ENCODE measurements at regions not wholly inside any gene's neighbourhood (a gene's known extent, or its start where the extent isn't known, plus 50 kb on each side); places are given as distances from the start of the nearest gene placed in this dataset.

GRCh38 chr22:26975865-26976264, 318.5 kb downstream of the MIAT start:
- Histone ChIP-seq H3K27me3 (peaks cover 14% of the 10 kb centered on the region), H3K27ac (no peak overlapping the region), H3K4me3 (ENCODE audit: low read depth in 1 of 2, low read length in 1 of 2) (no peak overlapping the region), H3K36me3 (no peaks in the 10 kb centered on the region), H3K9me3 (no peaks in the 10 kb centered on the region), H3K4me1 (ENCODE audit: control insufficient read depth in 1 of 2, insufficient read depth in 1 of 2, low read depth in 1 of 2, low read length in 1 of 2) (no peaks in the 10 kb centered on the region)
- TF ChIP-seq, protein P1, sequence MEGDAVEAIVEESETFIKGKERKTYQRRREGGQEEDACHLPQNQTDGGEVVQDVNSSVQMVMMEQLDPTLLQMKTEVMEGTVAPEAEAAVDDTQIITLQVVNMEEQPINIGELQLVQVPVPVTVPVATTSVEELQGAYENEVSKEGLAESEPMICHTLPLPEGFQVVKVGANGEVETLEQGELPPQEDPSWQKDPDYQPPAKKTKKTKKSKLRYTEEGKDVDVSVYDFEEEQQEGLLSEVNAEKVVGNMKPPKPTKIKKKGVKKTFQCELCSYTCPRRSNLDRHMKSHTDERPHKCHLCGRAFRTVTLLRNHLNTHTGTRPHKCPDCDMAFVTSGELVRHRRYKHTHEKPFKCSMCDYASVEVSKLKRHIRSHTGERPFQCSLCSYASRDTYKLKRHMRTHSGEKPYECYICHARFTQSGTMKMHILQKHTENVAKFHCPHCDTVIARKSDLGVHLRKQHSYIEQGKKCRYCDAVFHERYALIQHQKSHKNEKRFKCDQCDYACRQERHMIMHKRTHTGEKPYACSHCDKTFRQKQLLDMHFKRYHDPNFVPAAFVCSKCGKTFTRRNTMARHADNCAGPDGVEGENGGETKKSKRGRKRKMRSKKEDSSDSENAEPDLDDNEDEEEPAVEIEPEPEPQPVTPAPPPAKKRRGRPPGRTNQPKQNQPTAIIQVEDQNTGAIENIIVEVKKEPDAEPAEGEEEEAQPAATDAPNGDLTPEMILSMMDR (IDR thresholded peaks at IDR 0.05), result no peak

DNA sequence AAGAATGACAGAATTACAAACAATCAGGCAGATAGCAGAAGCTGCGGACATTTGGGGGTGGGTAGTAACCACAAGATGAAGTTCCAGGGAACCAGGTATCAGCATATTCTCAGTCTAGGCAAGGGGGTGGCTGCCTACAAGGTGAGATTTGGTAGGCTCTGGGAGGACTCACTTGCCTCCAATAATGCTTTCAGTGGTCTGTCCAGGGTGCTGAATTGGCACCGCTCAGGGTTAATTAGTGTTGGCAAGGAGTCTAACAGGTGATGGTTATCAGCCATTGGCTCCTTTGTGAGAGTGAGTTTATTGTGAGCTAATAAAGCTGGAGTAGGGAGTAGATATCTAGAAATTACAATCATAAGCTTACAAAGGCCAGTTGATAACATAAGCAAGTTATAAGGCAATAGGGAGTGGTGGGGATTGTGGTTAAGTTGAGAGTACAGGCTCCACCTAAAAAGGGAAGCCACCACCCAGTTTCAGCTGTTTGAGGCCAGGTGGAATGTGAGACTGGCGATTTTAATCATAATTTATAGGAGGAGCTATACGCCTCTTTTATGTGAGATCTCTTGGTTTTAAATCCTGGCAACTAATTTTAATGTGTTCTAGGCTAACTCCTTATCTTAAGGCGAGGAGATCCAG, 320.5 kb downstream of the MIAT start:
- no peaks in the 10 kb centered on the region for H3K9me3 ChIP-seq
- H3K4me3 ChIP-seq (ENCODE audit: low read depth in 1 of 2, low read length in 1 of 2), result no peak overlapping the region
- TF ChIP-seq, protein P1 (IDR thresholded peaks at IDR 0.05), result no peak
- H3K4me1 ChIP-seq (ENCODE audit: control insufficient read depth in 1 of 2, insufficient read depth in 1 of 2, low read depth in 1 of 2, low read length in 1 of 2), result no peaks in the 10 kb centered on the region
- no peak overlapping the region for H3K27ac ChIP-seq
- H3K36me3 ChIP-seq, result no peaks in the 10 kb centered on the region
- H3K27me3 ChIP-seq, result peaks cover 14% of the 10 kb centered on the region

- Histone ChIP-seq H3K27ac (no peak overlapping the region), H3K4me1 (ENCODE audit: control insufficient read depth in 1 of 2, insufficient read depth in 1 of 2, low read depth in 1 of 2, low read length in 1 of 2) (no peaks in the 10 kb centered on the region), H3K9me3 (no peaks in the 10 kb centered on the region), H3K27me3 (peaks cover 17% of the 10 kb centered on the region), H3K4me3 (ENCODE audit: low read depth in 1 of 2, low read length in 1 of 2) (no peak overlapping the region), H3K36me3 (no peaks in the 10 kb centered on the region)
- TF ChIP-seq, protein P1 (IDR thresholded peaks at IDR 0.05), result no peak
Observed at GRCh38 chr22:26979294-26979693, 321.9 kb downstream of the MIAT start.

GRCh38 chr22:26981111-26981510, 323.7 kb downstream of the MIAT start:
- Histone ChIP-seq H3K27me3 (peaks cover 25% of the 10 kb centered on the region), H3K27ac (no peak overlapping the region), H3K4me1 (ENCODE audit: control insufficient read depth in 1 of 2, insufficient read depth in 1 of 2, low read depth in 1 of 2, low read length in 1 of 2) (no peaks in the 10 kb centered on the region), H3K36me3 (no peaks in the 10 kb centered on the region), H3K9me3 (no peaks in the 10 kb centered on the region), H3K4me3 (ENCODE audit: low read depth in 1 of 2, low read length in 1 of 2) (no peak overlapping the region)
- TF ChIP-seq, protein P1 (IDR thresholded peaks at IDR 0.05), result no peak

DNA sequence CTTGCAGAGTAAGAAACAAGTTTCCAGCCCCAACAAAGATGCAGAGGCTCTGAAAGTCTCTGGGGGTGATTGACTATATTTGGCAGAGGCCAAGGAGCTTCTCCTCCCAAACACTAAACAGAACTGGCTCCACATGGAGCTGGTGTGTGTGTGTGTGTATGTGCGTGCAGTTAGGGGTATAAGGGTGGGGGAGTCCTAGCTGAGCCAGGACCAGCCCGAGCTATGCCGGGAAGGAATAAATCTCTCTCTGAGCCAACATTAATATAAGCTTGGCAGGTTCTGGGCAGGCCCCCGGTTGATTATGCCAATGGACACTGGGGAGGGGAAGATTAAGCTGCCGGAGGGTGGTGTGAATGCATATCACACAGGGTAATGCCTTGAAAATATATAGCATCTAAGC, 324.2 kb downstream of the MIAT start:
- no peak overlapping the region for H3K27ac ChIP-seq
- H3K27me3 ChIP-seq, result peaks cover 29% of the 10 kb centered on the region
- H3K4me1 ChIP-seq (ENCODE audit: control insufficient read depth in 1 of 2, insufficient read depth in 1 of 2, low read depth in 1 of 2, low read length in 1 of 2), result no peaks in the 10 kb centered on the region
- no peaks in the 10 kb centered on the region for H3K36me3 ChIP-seq
- H3K9me3 ChIP-seq, result no peaks in the 10 kb centered on the region
- TF ChIP-seq, protein P1 (IDR thresholded peaks at IDR 0.05), result no peak
- H3K4me3 ChIP-seq (ENCODE audit: low read depth in 1 of 2, low read length in 1 of 2), result no peak overlapping the region
